RKO (cell line): ENCODE measurements at regions not wholly inside any gene's neighbourhood (a gene's known extent, or its start where the extent isn't known, plus 50 kb on each side); places are given as distances from the start of the nearest gene placed in this dataset.

Source experiments
- DNase-seq: peaks from one replicate; pipeline ENCODE4 v3.0.0-alpha.2; 2016; ENCODE audit warnings: low spot score

DNA sequence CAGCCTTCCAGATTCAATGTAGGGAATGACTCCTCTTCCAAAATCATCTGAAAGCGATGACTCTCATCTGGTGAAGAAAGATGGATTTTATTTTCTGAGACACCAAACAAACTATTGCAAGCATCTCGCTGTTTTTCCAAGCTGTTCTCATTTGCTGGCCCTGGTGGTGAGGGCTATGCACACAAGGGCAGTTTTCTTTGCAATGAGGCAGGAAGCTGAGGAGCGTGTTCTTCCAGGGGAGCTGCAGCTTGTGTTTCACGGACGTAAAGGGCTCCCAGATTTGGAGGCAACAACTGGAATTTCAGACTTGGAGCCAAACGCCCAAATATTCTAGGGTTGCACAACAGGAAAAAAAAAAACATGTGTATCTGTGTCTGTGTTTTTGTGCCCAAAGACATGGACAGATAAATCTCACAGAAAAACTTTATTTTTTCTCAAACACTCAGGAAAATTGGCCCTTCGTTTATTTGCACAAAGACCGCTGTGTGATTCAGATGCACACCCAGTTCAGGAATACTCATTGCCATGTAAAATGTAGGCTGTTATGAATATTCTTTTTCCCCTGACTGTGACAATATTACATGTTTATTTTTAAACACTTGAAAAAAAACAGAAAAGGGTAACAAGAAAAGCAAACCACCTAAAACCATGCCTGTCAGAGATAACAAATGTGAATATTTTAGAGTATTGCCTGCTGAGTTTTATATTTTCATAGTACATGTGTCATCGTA is 151.3 kb downstream of the GAS1 start:
- no peak for DNase-seq

DNA sequence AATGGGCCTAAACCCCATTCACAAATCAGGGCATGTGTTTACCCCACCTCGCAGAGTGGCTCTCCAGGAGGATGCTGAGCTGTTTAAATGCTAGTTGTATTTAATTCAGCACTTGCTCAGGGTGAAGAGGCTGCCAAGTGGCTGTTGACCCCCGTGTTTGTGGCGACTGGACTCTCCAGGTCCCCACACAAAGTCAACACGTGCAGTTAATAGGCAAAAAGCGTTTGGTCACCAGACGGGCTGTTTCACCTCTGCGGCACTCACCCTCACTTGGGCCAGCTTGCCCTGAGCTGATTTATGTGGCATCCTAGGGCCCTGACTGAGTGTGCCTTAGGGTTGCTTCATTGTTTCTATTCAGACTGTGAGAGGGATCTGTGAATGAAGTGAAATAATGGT is 152.3 kb downstream of the GAS1 start:
- DNase-seq = no peak

DNA sequence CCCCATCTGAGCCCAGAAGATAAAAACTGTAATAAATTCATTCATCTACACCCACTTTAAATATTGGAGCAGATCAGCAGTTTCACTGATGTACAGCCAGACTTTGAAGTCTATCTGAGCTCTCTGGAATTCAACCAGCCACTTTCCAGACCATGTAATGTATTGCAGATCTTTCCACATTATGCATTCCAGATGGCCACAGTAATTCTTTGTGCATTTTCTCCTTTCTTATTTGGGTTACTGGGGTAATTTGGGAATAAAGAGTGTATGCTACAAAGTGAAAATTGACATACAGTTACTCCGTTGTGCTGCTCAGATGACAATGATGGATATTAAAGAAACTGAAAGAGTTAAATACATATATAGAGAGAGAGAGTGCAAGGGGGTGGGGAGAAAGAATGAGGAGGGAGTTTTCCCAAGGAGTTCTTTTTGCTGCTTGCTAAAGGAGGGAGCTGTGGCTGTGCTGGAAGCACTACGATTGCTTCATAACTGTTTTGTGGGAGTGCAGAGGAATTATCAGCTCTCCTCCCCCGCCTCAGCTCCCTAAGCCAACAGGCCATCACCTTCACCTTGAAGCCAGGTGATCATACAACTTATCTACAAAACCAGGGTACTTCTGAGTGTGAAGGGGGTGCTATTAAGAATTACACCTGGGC is 152.8 kb downstream of the GAS1 start:
- DNase-seq = no peak

DNA sequence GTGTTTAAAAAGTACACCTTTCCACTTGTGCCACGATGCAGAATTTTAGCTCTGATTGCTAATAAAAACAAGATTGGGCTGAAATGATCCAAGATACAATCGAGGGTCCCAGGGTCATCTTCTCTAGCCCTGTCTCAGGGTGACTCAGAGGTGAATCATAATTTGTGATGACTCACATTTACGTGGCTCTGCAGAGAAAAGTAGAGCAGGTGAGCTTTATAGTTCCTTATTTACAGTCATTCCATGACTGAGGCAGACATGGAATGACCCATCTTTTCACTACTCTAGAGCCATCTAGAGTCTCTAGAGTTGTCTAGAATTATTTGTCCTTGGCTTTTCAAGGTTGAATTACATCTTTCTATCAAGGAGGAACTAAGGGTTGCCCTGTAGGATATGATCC is 155.2 kb downstream of the GAS1 start:
- DNase-seq = peak; percentile 49

DNA sequence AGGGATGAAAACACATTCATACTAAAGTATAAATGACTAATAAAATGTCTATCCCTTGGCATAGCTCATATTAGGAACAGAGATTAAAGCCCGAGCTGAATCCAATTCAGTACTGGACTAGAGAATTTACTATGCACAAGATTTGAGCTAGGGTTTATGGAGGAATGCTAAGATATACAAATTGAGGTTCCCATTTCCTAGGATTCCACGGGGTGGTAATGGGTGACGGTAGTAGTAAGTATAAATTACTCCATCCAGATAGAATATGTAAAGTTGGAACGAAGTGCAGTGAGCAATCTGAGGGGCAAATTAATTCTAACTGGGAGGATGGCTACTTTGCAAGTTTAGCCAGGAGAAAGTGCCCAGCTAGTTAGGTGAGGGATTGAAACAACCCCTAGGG is 156.5 kb downstream of the GAS1 start:
- no peak for DNase-seq

DNA sequence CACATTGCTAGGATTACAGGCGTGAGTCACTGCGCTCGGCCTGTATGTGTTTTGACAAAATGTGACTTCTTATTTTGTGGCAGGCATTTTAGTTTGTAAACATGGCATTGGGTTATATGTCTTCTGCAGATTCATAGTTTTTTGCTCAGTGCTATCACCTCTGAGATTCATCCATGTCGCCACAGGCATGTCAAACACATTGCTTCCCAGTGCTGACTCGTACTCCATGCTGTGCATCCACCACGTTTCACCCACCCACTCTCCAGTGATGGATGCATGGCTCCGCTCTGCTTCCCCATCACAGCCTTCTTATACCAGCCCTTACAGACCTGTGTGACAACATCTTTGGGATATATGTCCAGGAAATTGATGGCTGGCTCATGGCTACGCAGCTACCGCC is 158.8 kb downstream of the GAS1 start:
- no peak for DNase-seq

DNA sequence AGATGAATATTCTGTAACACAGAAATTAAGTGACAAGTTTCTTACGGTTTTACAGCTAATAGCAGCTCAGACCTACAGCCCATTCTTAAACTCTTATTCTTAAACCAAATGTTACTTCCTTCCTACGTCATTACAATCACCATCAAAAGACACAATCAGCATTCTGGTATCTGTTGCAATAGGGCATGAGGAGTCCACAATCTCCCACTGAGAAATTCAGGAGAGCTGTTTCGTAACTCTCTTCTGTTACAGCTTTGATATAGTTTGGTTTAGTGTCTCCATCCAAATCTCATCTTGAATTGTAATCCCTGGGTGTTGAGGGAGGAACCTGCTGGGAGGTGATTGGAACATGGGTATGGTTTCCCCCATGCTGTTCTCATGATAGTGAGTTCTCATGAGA is 163.4 kb downstream of the GAS1 start:
- DNase-seq = no peak

DNA sequence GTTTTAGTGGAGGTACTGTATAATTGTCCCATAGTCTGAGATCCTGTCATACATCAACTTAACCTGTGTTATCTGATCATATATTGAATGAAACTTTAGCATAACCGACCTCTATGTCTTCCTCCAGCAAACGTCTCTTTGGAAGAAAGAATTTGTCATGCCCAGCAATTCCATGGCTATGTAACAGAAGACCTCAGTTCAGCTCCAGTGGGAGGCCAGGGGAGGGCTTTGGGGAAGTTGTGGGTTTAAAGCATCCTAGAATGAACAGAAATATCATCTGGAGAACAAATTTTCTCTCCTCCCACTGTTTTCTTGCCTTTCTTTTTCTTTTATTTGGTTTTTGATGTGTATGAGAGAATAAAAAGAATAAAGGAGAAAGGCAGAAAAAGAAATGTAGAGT is 164.5 kb downstream of the GAS1 start:
- DNase-seq = no peak

DNA sequence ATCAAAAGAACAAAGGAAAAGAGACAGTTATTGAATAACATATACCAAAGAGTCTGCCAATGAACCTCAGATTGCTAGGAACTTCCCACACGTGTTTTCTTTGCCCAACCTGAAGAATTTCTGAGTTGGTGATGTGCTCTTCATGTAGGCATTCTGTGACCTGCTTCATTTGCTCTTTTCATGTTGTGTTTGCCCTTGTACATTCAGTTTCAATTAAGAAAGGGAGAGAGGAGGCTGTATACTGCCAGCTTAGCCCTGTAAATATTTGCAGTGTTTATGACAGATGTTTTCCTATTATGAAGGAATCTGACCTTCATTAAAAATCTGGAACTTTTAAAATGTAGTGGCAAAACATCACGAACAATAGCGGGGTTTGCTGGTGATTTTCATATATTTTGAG is 168.5 kb downstream of the GAS1 start:
- no peak for DNase-seq

DNA sequence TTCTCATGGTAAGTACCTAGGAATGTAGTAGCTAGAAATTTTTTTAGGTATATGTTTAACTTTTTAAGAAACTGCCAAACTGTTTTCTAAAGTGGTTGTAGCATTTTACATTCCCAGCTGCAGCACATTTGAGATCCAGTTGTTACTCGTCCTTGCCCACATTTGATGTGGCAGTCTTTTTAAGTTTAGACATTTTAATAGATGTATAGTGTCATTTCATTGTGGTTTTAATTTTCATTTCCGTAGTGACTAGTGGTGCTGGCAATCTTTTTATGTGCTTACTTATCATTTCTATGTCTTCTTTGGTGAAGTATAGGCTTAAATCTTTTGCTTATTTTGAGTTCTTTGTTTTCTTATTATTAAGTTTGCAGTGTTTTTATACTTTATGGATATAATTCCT is 171.6 kb downstream of the GAS1 start:
- no peak for DNase-seq

DNA sequence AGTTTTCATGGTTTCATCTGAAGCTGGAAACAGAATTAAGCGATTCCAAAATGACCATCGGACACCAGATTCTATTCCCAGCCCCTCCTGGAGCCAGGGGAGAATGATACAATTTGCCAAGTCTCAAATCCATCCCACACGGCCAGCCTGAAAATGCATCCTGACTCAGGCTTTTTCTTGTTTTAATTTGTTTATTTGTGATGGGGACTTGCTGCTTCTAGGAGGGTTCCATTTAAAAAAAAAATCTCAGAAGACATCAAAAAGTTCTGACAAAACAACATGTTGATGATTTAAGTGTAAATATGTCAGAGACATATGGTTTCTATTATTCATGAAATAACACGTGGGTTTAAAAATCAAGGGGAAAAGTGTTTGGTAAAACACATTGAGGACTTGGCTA is 173.2 kb downstream of the GAS1 start:
- no peak for DNase-seq

DNA sequence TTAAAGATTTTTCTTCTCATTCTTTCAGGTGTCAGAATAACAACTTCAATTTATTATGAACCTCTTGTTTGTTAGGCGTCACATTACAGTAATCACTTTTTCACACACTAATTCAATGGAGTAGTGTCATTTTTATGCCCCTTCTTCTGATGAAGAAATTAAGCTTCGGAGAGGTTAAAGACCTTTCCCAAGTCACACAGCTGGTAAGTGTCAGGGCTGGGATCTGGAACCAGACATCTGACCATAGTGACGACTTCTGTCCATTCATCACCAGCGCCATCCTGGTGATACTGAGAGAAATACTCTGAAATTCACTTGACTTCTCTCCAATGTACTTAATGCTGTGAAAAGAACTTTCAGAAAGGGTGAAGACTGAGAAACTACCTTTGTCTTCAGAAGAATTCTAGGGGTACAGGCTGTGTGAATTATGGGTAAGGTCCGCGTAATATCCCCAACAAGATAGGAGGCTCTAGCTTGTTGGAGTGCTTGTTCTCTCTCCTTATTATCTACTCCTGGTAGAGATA is 173.8 kb downstream of the GAS1 start:
- no peak for DNase-seq

DNA sequence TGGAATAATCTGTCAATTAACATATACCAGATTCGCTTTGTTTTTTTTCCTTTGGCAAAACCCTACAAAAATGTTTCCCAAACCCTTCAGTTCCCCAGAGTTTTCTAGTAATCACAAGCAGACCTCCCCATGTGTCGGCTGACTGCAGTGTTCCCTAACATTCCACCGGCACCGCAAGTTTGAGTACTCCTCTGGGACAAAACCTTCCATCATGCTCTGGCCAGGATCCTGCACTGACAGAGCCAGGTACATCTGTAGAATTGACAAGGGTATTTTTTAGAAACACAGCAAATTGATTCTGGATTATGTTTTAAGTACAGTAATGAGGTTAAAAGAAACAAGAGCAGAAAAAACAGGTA is 174.7 kb downstream of the GAS1 start:
- no peak for DNase-seq

DNA sequence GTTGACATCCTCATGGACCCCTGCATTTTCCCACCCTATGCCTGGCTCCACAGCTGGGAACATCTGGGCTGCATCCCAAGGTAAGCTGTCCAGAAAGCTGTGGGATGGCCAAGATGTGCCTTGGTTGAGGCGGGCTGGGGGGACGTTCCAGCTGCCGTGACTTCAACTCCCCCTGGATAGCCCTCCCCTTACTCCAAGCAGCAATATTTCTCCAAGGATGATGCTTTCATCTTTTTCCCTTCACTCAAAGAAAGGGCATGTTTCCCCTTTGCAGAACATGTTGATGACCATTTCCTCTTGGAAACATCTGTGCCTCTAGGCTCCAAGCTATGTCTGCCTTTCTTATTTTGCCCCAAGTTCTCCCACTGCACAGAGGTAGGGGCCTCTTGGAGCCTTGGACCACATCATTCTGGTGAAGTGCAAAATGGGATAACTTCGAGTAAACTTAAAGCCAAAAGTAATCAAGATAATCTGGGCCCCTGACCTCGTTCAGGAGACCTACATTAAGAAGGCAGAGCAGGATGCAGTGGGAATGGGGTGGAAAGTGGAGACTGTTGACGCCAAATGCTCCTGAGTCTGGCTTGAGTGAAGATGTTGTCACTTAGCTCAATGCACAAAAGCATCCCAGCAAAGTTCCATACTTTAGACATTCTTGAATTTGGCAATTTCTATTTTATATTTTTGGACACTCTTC is 175.2 kb downstream of the GAS1 start:
- no peak for DNase-seq

DNA sequence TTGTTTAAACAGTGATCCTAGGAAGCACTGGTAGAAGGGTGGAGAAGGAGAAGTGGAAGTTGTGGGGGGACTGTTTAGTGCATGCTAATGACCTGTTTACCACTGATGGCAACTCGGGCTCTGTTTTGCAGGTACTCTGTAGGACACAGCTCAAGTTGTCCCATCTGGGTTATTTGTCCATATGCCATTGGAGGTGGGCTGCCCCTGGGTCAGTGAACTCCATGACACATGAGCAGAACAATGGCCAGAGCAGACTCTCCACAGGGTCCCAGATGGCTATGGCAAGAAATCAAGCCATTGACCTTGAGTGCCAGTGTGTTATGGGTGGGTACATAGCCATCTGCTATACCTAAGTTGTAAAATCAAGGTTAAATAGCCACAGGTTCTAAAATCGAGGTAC is 175.9 kb downstream of the GAS1 start:
- DNase-seq = no peak

DNA sequence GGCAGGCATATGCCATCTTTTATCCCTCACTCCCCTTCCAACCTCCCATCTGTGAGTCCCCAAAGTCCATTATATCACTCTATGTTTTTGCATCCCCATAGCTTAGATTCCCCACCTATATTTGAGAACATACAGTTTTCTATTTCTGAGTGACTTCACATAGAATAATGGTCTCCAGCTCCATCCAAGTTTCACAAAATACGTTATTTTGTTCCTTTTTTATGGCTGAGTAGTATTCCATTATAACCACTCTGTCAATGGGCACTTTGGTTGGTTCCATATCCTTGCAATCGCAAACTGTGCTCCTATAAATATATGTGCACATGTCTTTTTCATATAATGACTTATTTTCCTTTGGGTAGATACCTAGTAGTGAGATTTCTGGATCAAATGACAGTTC is 178.6 kb downstream of the GAS1 start:
- DNase-seq = no peak

DNA sequence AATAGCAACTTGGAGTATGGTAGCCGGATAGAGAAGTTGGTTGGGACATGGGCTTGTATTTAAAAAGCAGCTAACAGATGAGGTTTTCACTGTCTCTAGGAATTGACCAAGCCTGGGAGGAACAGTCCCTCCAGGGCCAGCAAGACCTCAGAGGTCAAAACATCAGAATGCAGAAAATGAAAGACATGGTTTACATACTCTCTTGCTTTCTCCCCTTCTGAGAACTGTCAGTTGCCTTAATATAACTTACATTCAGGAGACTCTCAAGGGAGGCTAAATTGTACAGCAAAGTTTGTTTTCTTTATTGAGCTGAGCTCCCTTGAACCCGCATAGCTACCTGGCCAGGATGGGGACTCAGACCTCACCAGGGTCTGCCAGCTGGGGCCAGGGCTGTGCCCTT is 179.3 kb downstream of the GAS1 start:
- DNase-seq = no peak

DNA sequence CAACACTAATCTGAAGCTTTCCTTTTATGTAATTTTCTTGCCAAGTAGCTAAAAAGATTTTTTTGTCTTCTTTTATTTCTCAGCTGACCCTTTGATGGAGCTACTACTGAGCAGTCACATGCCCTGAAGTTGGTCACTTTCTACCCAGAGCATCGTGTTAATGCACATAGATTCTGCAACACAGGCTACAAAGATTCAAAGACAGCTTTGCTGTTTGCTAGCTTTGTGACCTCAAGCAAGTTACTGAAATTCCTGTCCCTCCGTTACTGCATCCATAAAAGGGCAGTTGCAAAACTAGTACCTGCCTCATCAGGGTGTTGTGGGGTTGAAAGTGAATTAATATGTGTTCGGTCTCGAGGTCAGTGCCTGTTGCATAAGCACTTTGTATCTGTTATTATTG is 179.9 kb downstream of the GAS1 start:
- DNase-seq = no peak

DNA sequence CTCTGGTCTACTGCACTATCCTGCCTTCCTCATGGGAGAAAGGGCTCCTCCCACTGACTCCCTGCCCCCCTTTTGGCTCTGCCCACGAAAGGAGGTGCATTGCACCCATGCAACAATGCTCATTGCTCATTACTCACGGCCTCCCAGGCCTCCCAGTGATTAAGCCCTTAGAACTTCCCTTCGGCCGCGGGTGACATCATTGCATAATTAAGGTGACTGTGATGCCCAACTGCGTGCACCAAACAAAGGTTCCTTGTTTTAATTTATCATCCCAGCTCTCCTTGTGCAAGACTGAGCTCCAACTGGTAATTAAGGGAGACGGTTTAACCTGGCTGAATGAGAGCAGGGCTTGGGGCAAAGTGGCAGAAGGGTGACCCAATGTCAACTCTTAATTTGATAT is 180.4 kb downstream of the GAS1 start:
- DNase-seq = peak; percentile 83

DNA sequence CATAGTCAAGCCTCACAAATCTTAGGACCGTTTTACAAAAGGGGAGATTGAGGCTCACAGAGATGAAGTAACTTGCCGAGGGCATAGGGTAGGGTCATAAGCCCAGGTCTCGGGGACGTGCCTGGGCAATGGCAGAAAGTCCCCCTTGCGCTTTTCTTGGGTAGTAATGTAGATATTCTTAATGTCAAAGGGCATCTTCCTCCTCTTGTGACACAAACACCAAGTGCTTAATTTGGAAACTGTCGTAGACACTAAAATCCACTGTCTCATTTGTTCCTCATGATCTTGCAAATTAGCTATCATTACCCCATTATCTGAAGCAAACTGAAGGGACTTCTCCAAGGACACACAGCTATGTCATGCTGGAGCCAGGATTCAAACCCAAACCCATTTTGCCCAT is 180.8 kb downstream of the GAS1 start:
- DNase-seq = no peak

DNA sequence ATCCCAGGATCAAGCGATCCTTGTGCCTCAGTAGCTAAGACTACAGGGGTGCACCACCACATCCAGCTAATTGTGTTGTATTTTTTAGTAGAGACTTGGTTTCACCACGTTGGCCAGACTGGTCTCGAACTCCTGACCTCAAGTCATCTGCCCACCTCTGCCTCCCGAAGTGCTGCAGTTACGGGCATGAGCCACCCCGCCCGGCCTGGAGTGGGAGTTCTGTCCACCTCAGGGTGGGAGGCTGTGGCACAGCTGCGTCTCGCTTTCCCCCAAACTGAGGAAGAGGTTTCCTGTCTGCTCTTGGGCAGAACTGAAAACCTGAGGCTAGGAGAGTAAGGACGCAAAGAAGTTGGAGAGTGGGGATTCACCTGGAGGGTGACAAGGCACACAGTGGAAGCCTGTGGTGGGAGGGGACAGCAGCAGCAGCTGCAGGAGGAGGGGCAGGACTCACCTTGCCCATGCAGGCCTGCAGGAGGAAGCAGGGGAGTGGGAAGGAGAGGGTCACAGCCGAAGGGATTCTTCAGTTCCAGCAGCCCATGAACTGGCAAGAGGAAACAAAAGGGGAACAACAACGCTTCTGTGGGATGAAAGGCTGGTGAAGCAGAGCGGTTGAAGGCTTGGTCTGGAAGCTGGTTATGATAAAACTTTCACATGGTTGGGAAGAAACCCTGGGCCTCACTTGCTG is 181.4 kb downstream of the GAS1 start:
- DNase-seq = no peak

DNA sequence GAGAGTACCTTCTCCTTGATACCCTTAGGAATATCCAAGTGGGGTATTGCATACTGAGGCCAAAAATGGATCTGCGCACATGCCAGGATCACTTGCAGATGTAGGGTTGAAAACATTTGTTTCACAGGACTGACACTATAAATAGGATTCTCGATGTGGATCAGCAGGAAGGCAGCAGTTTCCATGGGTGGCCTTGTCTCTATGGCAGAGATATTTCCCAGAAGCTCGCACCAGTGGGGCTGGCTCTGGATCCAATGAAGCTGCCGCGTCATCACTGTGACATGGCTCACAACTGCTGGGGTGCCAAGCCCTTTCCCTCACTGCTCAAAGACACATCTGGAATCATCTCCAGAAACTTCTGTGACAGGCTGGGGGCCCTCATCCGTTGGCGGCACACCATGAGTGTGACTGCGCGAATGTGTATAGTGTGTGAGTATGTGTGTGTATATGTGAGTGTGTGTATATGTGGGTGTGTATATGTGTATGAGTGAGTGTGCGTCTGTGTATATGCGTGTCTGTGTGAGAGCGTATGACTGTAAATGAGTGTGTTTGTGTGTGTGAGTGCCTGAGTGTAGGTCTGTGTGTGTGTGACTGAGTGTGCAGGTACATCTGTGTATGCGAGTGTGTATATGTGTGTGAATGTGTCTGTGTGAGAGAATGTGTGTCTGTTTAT is 182.5 kb downstream of the GAS1 start:
- no peak for DNase-seq
